Bronchial epithelial cell (primary cell): ENCODE measurements at regions not wholly inside any gene's neighbourhood (a gene's known extent, or its start where the extent isn't known, plus 50 kb on each side); places are given as distances from the start of the nearest gene placed in this dataset.
"Not testable (repeated sequence)": the region's sequence is repeated elsewhere in the genome, so short reads cannot be mapped to it uniquely, and the experiment has no call there.

Experiments
- DNase-seq: peaks from one replicate; pipeline ENCODE4 v3.0.0-alpha.2; 2010; ENCODE audit warnings: low read depth
- FAIRE-seq: peaks from 2 replicates; lab custom pipeline; 2011; peaks lifted over from hg19 to GRCh38; lab: Jason Lieb, UNC
- H3K27me3 ChIP-seq: 2 replicates; pipeline ENCODE4 v1.5.1; 2011; ENCODE audit warnings: low read length; ENCODE audit not compliant: control insufficient read depth, insufficient read depth
- H3K36me3 ChIP-seq: 2 replicates; pipeline ENCODE4 v1.5.1; 2011; ENCODE audit warnings: low read length; ENCODE audit not compliant: control insufficient read depth, insufficient read depth
- H3K4me3 ChIP-seq: 2 replicates; pipeline ENCODE4 v1.5.1; 2011; ENCODE audit warnings: mild to moderate bottlenecking, low read depth, low read length, control low read depth
- CTCF ChIP-seq: IDR thresholded peaks from 2 replicates; pipeline ENCODE4 v1.5.1; 2011; ENCODE audit warnings: mild to moderate bottlenecking, moderate library complexity, low read length, control low read depth, inconsistent platforms; ENCODE audit not compliant: insufficient read depth, severe bottlenecking

GRCh38 chr4:14919785-14920184, 82.5 kb upstream of the CPEB2 start:
- Histone ChIP-seq H3K27me3 (no peaks in the 10 kb centered on the region), H3K4me3 (no peak overlapping the region), H3K36me3 (no peaks in the 10 kb centered on the region)
- no peak for TF ChIP-seq CTCF
- DNase-seq, result no peak
- FAIRE-seq, result no peak

GRCh38 chr4:14920237-14920636, 82.0 kb upstream of the CPEB2 start:
- no peaks in the 10 kb centered on the region for H3K27me3 ChIP-seq
- H3K36me3 ChIP-seq, result no peaks in the 10 kb centered on the region
- FAIRE-seq (no peak), DNase-seq (no peak)
- TF ChIP-seq CTCF, result no peak
- H3K4me3 ChIP-seq, result no peak overlapping the region

GRCh38 chr4:14920759-14921320, 81.4 kb upstream of the CPEB2 start:
- FAIRE-seq, result no peak
- H3K4me3 ChIP-seq, result no peak overlapping the region
- no peak for TF ChIP-seq CTCF

GRCh38 chr4:14921781-14922180, 80.5 kb upstream of the CPEB2 start:
- not testable (repeated sequence) for H3K27me3 ChIP-seq, FAIRE-seq, H3K36me3 ChIP-seq, H3K4me3 ChIP-seq, DNase-seq

More at GRCh38 chr4:14920759-14921320, 81.4 kb upstream of the CPEB2 start:
- H3K36me3 ChIP-seq, result no peaks in the 10 kb centered on the region
- no peaks in the 10 kb centered on the region for H3K27me3 ChIP-seq
- no peak for DNase-seq

GRCh38 chr4:14924076-14924811, 78.0 kb upstream of the CPEB2 start:
- no peak for FAIRE-seq
- TF ChIP-seq CTCF, result no peak
- H3K27me3 ChIP-seq, result no peaks in the 10 kb centered on the region
- H3K4me3 ChIP-seq, result no peak overlapping the region
- DNase-seq, result no peak
- H3K36me3 ChIP-seq, result no peaks in the 10 kb centered on the region

- FAIRE-seq, result peak; percentile 40
- DNase-seq, result peak; percentile 19
- Histone ChIP-seq H3K27me3 (no peaks in the 10 kb centered on the region), H3K4me3 (no peak overlapping the region), H3K36me3 (no peaks in the 10 kb centered on the region)
- no peak for TF ChIP-seq CTCF
These were observed 77.4 kb upstream of the CPEB2 start for GRCh38 chr4:14924812-14925344.
